Adrenal gland (tissue), 9 donors: ENCODE measurements at regions not wholly inside any gene's neighbourhood (a gene's known extent, or its start where the extent isn't known, plus 50 kb on each side); places are given as distances from the start of the nearest gene placed in this dataset.

ENCODE experiments used
- DNase-seq, 7 donors: peaks; one replicate each; pipeline ENCODE4 v3.0.0-alpha.2; 2019 to 2020
- H3K27ac ChIP-seq, 5 donors: fragments of 200-600 bp; sonication (generic) in 4 of 5; 1 replicate in 3 of 5; 2 replicates in 2 of 5; pipeline versions ENCODE4 v1.5.1 to v1.8.0; 2016 to 2020; ENCODE audit warnings: mild to moderate bottlenecking in 1 of 5
- H3K27me3 ChIP-seq: fragments of 200-600 bp; 2 replicates; pipeline ENCODE4 v1.8.0; 2021
- H3K36me3 ChIP-seq, 2 donors: fragments of 200-600 bp; replicated peaks in 1 of 2; 1 replicate in 1 of 2; 2 replicates in 1 of 2; pipeline versions ENCODE4 v1.5.1 to v1.8.0; 2018 to 2022
- H3K4me1 ChIP-seq, 2 donors: fragments of 200-600 bp; replicated peaks in 1 of 2; 1 replicate in 1 of 2; 2 replicates in 1 of 2; pipeline versions ENCODE4 v1.5.1 to v1.8.0; 2018 to 2021
- H3K4me3 ChIP-seq, 4 donors: fragments of 200-600 bp; sonication (generic) in 3 of 4; one replicate each; pipeline ENCODE4 v1.5.1; 2016 to 2018
- H3K9me3 ChIP-seq, 3 donors: fragments of 200-600 bp; sonication (generic) in 1 of 3; replicated peaks in 1 of 3; 1 replicate in 2 of 3; 2 replicates in 1 of 3; pipeline versions ENCODE4 v1.5.1 to v1.8.0; 2016 to 2021
- CTCF ChIP-seq, 6 experiments: fragments of 450-650 bp in 4 of 6; fragments of 200-600 bp in 2 of 6; sonication (generic) in 1 of 6; IDR thresholded peaks; 1 replicate in 5 of 6; 2 replicates in 1 of 6; pipeline versions ENCODE4 v1.5.1 to v1.8.0; 2016 to 2021; ENCODE audit warnings: antibody characterized with exemption in 6 of 6, mild to moderate bottlenecking in 2 of 6, moderate library complexity in 1 of 6
- POLR2A ChIP-seq, 2 donors: fragments of 450-650 bp; IDR thresholded peaks; one replicate each; pipeline ENCODE4 v1.6.1; 2017; ENCODE audit warnings: antibody characterized with exemption in 2 of 2, mild to moderate bottlenecking in 2 of 2, moderate library complexity in 1 of 2
- WGBS, 4 donors: extraction: QIAGEN DNeasy Blood & Tissue Kit in 2 of 4; methylation state at CpG; one replicate each; pipeline versions ENCODE4 v1.1.5 to v1.1.7; 2013 to 2017; 5-methylcytosine and 5-hydroxymethylcytosine counted together
- intact Hi-C, 2 donors: fragments of 100-400 bp; cut with DNase I; formaldehyde crosslinking; loops; one replicate each; pipeline versions ENCODE4 v1.14.1 to v1.15.0; 2022 to 2023
- donor health status: healthy with polysubstance abuse.
- donor health status: Bipolar disorder and iron deficiency.
- donor health status: DM: yes; HTN: yes; CAD: no.
- donor health status: DM: no; HTN: no; CAD: no.
- donor health status: DM: no; HTN: no; CAD: no.

- H3K27ac ChIP-seq: no peak overlapping the region
- no peaks in the 10 kb centered on the region for H3K36me3 ChIP-seq
- 76 to 84% (median 80%) methylated on average over 1 of the region's 1 CpG for WGBS, 4 donors
- intact Hi-C loops: no loop called here
- no peak for DNase-seq
- H3K4me3 ChIP-seq: no peak overlapping the region
- H3K27me3 ChIP-seq: no peaks in the 10 kb centered on the region
- no peaks in the 10 kb centered on the region for H3K4me1 ChIP-seq
- TF ChIP-seq CTCF (IDR thresholded peaks at IDR 0.05) (no peak), POLR2A (IDR thresholded peaks at IDR 0.05) (no peak)
- H3K9me3 ChIP-seq: no peaks in the 10 kb centered on the region
Measured at GRCh38 chr2:195181059-195181705, 475.8 kb upstream of the SLC39A10 start.

GRCh38 chr2:195168369-195168768 lies 488.7 kb upstream of the SLC39A10 start:
- DNase-seq: no peak
- no peaks in the 10 kb centered on the region for H3K9me3 ChIP-seq
- no peaks in the 10 kb centered on the region for H3K4me1 ChIP-seq
- no peaks in the 10 kb centered on the region for H3K27me3 ChIP-seq
- intact Hi-C loops: no loop called here
- H3K27ac ChIP-seq: no peak overlapping the region
- no peak overlapping the region for H3K4me3 ChIP-seq
- TF ChIP-seq CTCF (IDR thresholded peaks at IDR 0.05): no peak
- no peak for TF ChIP-seq POLR2A (IDR thresholded peaks at IDR 0.05)
- H3K36me3 ChIP-seq: no peaks in the 10 kb centered on the region

GRCh38 chr2:195164930-195165329 lies 492.1 kb upstream of the SLC39A10 start:
- WGBS, 4 donors: 54 to 65% (median 62%) methylated on average over 2 of the region's 2 CpGs
- no peaks in the 10 kb centered on the region for H3K36me3 ChIP-seq
- TF ChIP-seq CTCF (IDR thresholded peaks at IDR 0.05) (no peak), POLR2A (IDR thresholded peaks at IDR 0.05) (no peak)

GRCh38 chr2:195162918-195163317 lies 494.1 kb upstream of the SLC39A10 start:
- H3K4me1 ChIP-seq: no peaks in the 10 kb centered on the region
- no peak overlapping the region for H3K4me3 ChIP-seq
- no peak for DNase-seq
- intact Hi-C loops: no loop called here
- WGBS, 4 donors: 43 to 48% (median 46%) methylated on average over 3 of the region's 3 CpGs
- H3K27me3 ChIP-seq: no peaks in the 10 kb centered on the region
- no peak overlapping the region for H3K27ac ChIP-seq
- TF ChIP-seq CTCF (IDR thresholded peaks at IDR 0.05) (no peak), POLR2A (IDR thresholded peaks at IDR 0.05) (no peak)
- H3K9me3 ChIP-seq: no peaks in the 10 kb centered on the region
- no peaks in the 10 kb centered on the region for H3K36me3 ChIP-seq

More at GRCh38 chr2:195164930-195165329, 492.1 kb upstream of the SLC39A10 start:
- Histone ChIP-seq H3K27ac (no peak overlapping the region), H3K9me3 (no peaks in the 10 kb centered on the region), H3K4me1 (no peaks in the 10 kb centered on the region), H3K27me3 (no peaks in the 10 kb centered on the region), H3K4me3 (no peak overlapping the region)
- intact Hi-C loops: no loop called here
- no peak for DNase-seq
